GM12878 (cell line): ENCODE measurements at regions not wholly inside any gene's neighbourhood (a gene's known extent, or its start where the extent isn't known, plus 50 kb on each side); places are given as distances from the start of the nearest gene placed in this dataset.

Source experiments
- ATAC-seq: fragments of 200-7000 bp; cut with Tn5 transposase; 3 replicates; pipeline ENCODE4 v1.9.1; 2020; ENCODE audit warnings: mild to moderate bottlenecking, moderate library complexity
- BruUV-seq: library from RNA; stranded (reverse); fragments of 400-500 nt; replicated peaks from 2 replicates; lab custom pipeline; 2021; lab: Mats Ljungman, UMichigan
- CTCF ChIA-PET: fragments of 300-600 bp; sonication (Branson Sonifier 250); formaldehyde crosslinking; extraction: SDS; loops from one replicate; lab custom pipeline; 2021; ENCODE audit warnings: inconsistent platforms; lab: Yijun Ruan, JAX
- POLR2A ChIA-PET: fragments of 350-600 bp; formaldehyde crosslinking; extraction: SDS; loops from one replicate; lab custom pipeline; 2021; ENCODE audit warnings: inconsistent platforms; lab: Charles Lee
- RAD21 ChIA-PET: fragments of 300-600 bp; sonication (Branson Sonifier 250); formaldehyde crosslinking; loops from one replicate; lab custom pipeline; 2023; ENCODE audit warnings: antibody characterized with exemption; ENCODE audit not compliant: unreplicated experiment; lab: Charles Lee
- SMC1A ChIA-PET: fragments of 300-600 bp; sonication (Branson Sonifier 250); formaldehyde crosslinking; loops from one replicate; lab custom pipeline; 2023; ENCODE audit not compliant: unreplicated experiment, uncharacterized antibody; lab: Charles Lee
- DNase-seq: peaks from one replicate; pipeline ENCODE4 v3.0.0-alpha.2; 2011; ENCODE audit warnings: low read depth, low spot score
- FAIRE-seq: peaks from 3 replicates; lab custom pipeline; 2011; peaks lifted over from hg19 to GRCh38; lab: Jason Lieb, UNC
- H2AFZ ChIP-seq: 2 replicates; pipeline ENCODE4 v1.6.0; 2011; ENCODE audit warnings: low read depth, low read length, control low read depth; ENCODE audit not compliant: control insufficient read depth
- H3K27ac ChIP-seq: 2 replicates; pipeline ENCODE4 v1.5.1; 2011; ENCODE audit warnings: control low read depth; ENCODE audit not compliant: control insufficient read depth, insufficient read depth
- H3K27me3 ChIP-seq, 2 experiments: replicated peaks in 1 of 2; 2 replicates each; pipeline versions ENCODE4 v1.6.0 to v1.6.1; 2011; ENCODE audit warnings: low read length in 1 of 2; ENCODE audit not compliant: control insufficient read depth in 2 of 2, insufficient read depth in 2 of 2
- H3K36me3 ChIP-seq, 2 experiments: 2 replicates each; pipeline ENCODE4 v1.5.1; 2011; ENCODE audit warnings: low read length in 1 of 2; ENCODE audit not compliant: control insufficient read depth in 2 of 2, insufficient read depth in 2 of 2
- H3K4me1 ChIP-seq: 2 replicates; pipeline ENCODE4 v1.6.1; 2011; ENCODE audit warnings: mild to moderate bottlenecking, low read length, moderate library complexity, mixed read lengths; ENCODE audit not compliant: control insufficient read depth, insufficient read depth
- H3K4me2 ChIP-seq: 2 replicates; pipeline ENCODE4 v1.6.0; 2011; ENCODE audit warnings: control low read depth; ENCODE audit not compliant: control insufficient read depth, insufficient read depth
- H3K4me3 ChIP-seq: fragments of 200-600 bp; sonication (generic); 2 replicates; pipeline ENCODE4 v1.5.1; 2016
- H3K79me2 ChIP-seq: 2 replicates; pipeline ENCODE4 v1.6.0; 2011; ENCODE audit warnings: low read length; ENCODE audit not compliant: control insufficient read depth, insufficient read depth
- H3K9ac ChIP-seq: 2 replicates; pipeline ENCODE4 v1.8.0; 2011; ENCODE audit warnings: low read length, control low read depth, mixed read lengths; ENCODE audit not compliant: control insufficient read depth, insufficient read depth
- H3K9me3 ChIP-seq: replicated peaks from 3 replicates; pipeline ENCODE4 v1.5.1; 2011; ENCODE audit warnings: mild to moderate bottlenecking, low read length; ENCODE audit not compliant: control insufficient read depth, insufficient read depth
- H4K20me1 ChIP-seq: 2 replicates; pipeline ENCODE4 v1.6.0; 2011; ENCODE audit not compliant: control insufficient read depth, insufficient read depth
- ATF2 ChIP-seq: IDR thresholded peaks from 2 replicates; pipeline ENCODE4 v1.6.1; 2012; ENCODE audit warnings: low read length, inconsistent platforms
- ESRRA ChIP-seq: IDR thresholded peaks from 2 replicates; pipeline ENCODE4 v1.6.1; 2012; ENCODE audit warnings: mild to moderate bottlenecking, low read length, improper control_type of control experiment
- IRF5 ChIP-seq: fragments of 450-650 bp; IDR thresholded peaks from 2 replicates; pipeline ENCODE4 v1.6.1; 2017; ENCODE audit warnings: borderline replicate concordance
- KAT2A ChIP-seq: conservative IDR thresholded peaks from 2 replicates; pipeline ENCODE4 v1.6.1; 2011; ENCODE audit warnings: low read depth, low read length; ENCODE audit not compliant: control insufficient read depth
- MYB ChIP-seq: fragments of 150-350 bp; IDR thresholded peaks from 2 replicates; pipeline ENCODE4 v1.6.1; 2014; ENCODE audit warnings: mild to moderate bottlenecking, low read depth, low read length, borderline replicate concordance
- NFYA ChIP-seq: IDR thresholded peaks from 2 replicates; pipeline ENCODE4 v1.6.1; 2011; ENCODE audit warnings: low read depth, mild to moderate bottlenecking, low read length, improper control_type of control experiment, borderline replicate concordance
- PAX5 ChIP-seq: IDR thresholded peaks from 2 replicates; pipeline ENCODE4 v1.6.1; 2011; ENCODE audit warnings: low read depth, low read length, borderline replicate concordance
- POLR2A ChIP-seq: IDR thresholded peaks from 2 replicates; pipeline ENCODE4 v1.6.1; 2011; ENCODE audit warnings: low read depth, mild to moderate bottlenecking, low read length
- REST ChIP-seq: IDR thresholded peaks from 2 replicates; pipeline ENCODE4 v1.6.1; 2012; ENCODE audit warnings: mild to moderate bottlenecking, low read depth, low read length
- SREBF2 ChIP-seq: IDR thresholded peaks from 2 replicates; pipeline ENCODE4 v1.6.1; 2012; ENCODE audit warnings: mild to moderate bottlenecking, low read length
- TARDBP ChIP-seq: IDR thresholded peaks from 2 replicates; pipeline ENCODE4 v1.6.1; 2016; ENCODE audit warnings: borderline replicate concordance
- ZNF24 ChIP-seq: fragments of 450-650 bp; IDR thresholded peaks from 2 replicates; pipeline ENCODE4 v1.6.1; 2017; ENCODE audit warnings: antibody characterized with exemption, mild to moderate bottlenecking
- WGBS: methylation state at CpG from one replicate; pipeline ENCODE4 v1.1.6; 2016; ENCODE audit warnings: low lambda C conversion rate; ENCODE audit not compliant: insufficient replicate concordance, insufficient coverage; ENCODE audit errors: missing lambda C conversion rate; 5-methylcytosine and 5-hydroxymethylcytosine counted together
- in situ Hi-C: fragments of 300-500 bp; cut with MboI; formaldehyde crosslinking; loops from 9 replicates; pipeline ENCODE4 v1.14.3; 2018; ENCODE audit warnings: mixed read lengths
- intact Hi-C: fragments of 100-400 bp; cut with micrococcal nuclease; formaldehyde crosslinking; loops from one replicate; pipeline ENCODE4 v1.14.2; 2022; ENCODE audit not compliant: unreplicated experiment

- ChIA-PET CTCF (no interaction called here), POLR2A (no interaction called here), RAD21 (no interaction called here), SMC1A (interaction anchor here (0.7 kb wide), 1 partner anchor 9 kb away, joined by 3 read pairs; no protein-coding TSS in a partner anchor)
- DNase-seq (no peak), ATAC-seq (no peak), FAIRE-seq (no peak)
- Histone ChIP-seq H2AFZ (no peak overlapping the region), H3K9me3 (no peaks in the 10 kb centered on the region), H3K4me3 (no peak overlapping the region), H3K27ac (no peak overlapping the region), H4K20me1 (no peaks in the 10 kb centered on the region), H3K9ac (no peak overlapping the region), H3K4me1 (peaks cover 8% of the 10 kb centered on the region), H3K27me3 (peaks cover 2 to 4% of the 10 kb centered on the region in 2 experiments; a peak in 3 of 4 replicates), H3K4me2 (no peak overlapping the region), H3K36me3 (no peaks in the 10 kb centered on the region), H3K79me2 (no peaks in the 10 kb centered on the region)
- in situ Hi-C loops (no loop called here), intact Hi-C loops (no loop called here)
- TF ChIP-seq MYB (no peak), NFYA (no peak), ATF2 (no peak), PAX5 (no peak), ZNF24 (no peak), ESRRA (no peak), SREBF2 (no peak), KAT2A (no peak), IRF5 (no peak), TARDBP (no peak), REST (no peak), POLR2A (no peak)
- no TSS peak for BruUV-seq
- 46% methylated on average over 2 of the region's 2 CpGs for WGBS
Measured at GRCh38 chr12:24746864-24747263, 202.0 kb downstream of the BCAT1 start.
